HepG2 (cell line): ENCODE measurements at regions not wholly inside any gene's neighbourhood (a gene's known extent, or its start where the extent isn't known, plus 50 kb on each side); places are given as distances from the start of the nearest gene placed in this dataset.

Experiments
- ATAC-seq: fragments of 200-7000 bp; cut with Tn5 transposase; 3 replicates; pipeline ENCODE4 v1.9.1; 2020; ENCODE audit warnings: mild to moderate bottlenecking, moderate library complexity
- BruUV-seq: library from RNA; stranded (reverse); fragments of 400-500 nt; replicated peaks from 2 replicates; lab custom pipeline; 2021; lab: Mats Ljungman, UMichigan
- CTCF ChIA-PET: fragments of 300-600 bp; formaldehyde crosslinking; extraction: SDS; loops from one replicate; lab custom pipeline; 2021; ENCODE audit warnings: low total read pairs, inconsistent platforms, low intra/inter-chr PET ratio; lab: Yijun Ruan, JAX
- POLR2A ChIA-PET: fragments of 350-600 bp; sonication (Branson Sonifier 250); formaldehyde crosslinking; loops from one replicate; lab custom pipeline; 2020; ENCODE audit warnings: antibody characterized with exemption, inconsistent platforms; lab: Yijun Ruan, JAX
- DNase-seq: peaks from one replicate; pipeline ENCODE4 v3.0.0-alpha.2; 2015; ENCODE audit warnings: low spot score
- FAIRE-seq: peaks from 3 replicates; lab custom pipeline; 2011; peaks lifted over from hg19 to GRCh38; lab: Jason Lieb, UNC
- H2AFZ ChIP-seq: one replicate; pipeline ENCODE4 v1.6.1; 2011; ENCODE audit warnings: low read length, inconsistent platforms
- H3K27ac ChIP-seq: fragments of 300-600 bp; 3 replicates; pipeline ENCODE4 v1.8.0; 2011; ENCODE audit warnings: mixed run types, mild to moderate bottlenecking, mixed read lengths, low read length, inconsistent platforms; ENCODE audit not compliant: insufficient read depth; ENCODE audit errors: extremely low read length
- H3K27me3 ChIP-seq, 2 experiments: fragments of 200-600 bp in 1 of 2; 2 replicates in 1 of 2; 3 replicates in 1 of 2; pipeline versions ENCODE4 v1.6.0 to v1.8.0; 2011; ENCODE audit warnings: low read length in 2 of 2, mild to moderate bottlenecking in 2 of 2, moderate library complexity in 2 of 2, inconsistent platforms in 1 of 2; ENCODE audit not compliant: insufficient read depth in 2 of 2, control insufficient read depth in 1 of 2
- H3K36me3 ChIP-seq, 2 experiments: fragments of 200-600 bp in 1 of 2; replicated peaks in 1 of 2; 2 replicates in 1 of 2; 3 replicates in 1 of 2; pipeline versions ENCODE4 v1.5.1 to v1.8.0; 2011; ENCODE audit warnings: low read length in 2 of 2, inconsistent platforms in 1 of 2; ENCODE audit not compliant: insufficient read depth in 2 of 2, control insufficient read depth in 1 of 2
- H3K4me1 ChIP-seq: 2 replicates; pipeline ENCODE4 v1.5.1; 2012; ENCODE audit warnings: low read length, inconsistent platforms; ENCODE audit not compliant: insufficient read depth
- H3K4me2 ChIP-seq: 2 replicates; pipeline ENCODE4 v1.6.0; 2011; ENCODE audit warnings: low read depth, low read length, inconsistent platforms
- H3K4me3 ChIP-seq, 3 experiments: fragments of 200-600 bp in 1 of 3; sonication (generic), shearing (Covaris generic) in 1 of 3; replicated peaks in 1 of 3; 2 replicates each; pipeline ENCODE4 v1.5.1; 2011 to 2016; ENCODE audit warnings: low read length in 3 of 3, inconsistent platforms in 2 of 3, low read depth in 2 of 3, mild to moderate bottlenecking in 2 of 3, control low read depth in 1 of 3, mixed read lengths in 1 of 3; ENCODE audit not compliant: insufficient read depth in 1 of 3
- H3K79me2 ChIP-seq: one replicate; pipeline ENCODE4 v1.6.1; 2011; ENCODE audit warnings: low read length, inconsistent platforms; ENCODE audit not compliant: insufficient read depth
- H3K9ac ChIP-seq: 2 replicates; pipeline ENCODE4 v1.6.0; 2011; ENCODE audit warnings: mild to moderate bottlenecking, low read depth, low read length, inconsistent platforms; ENCODE audit not compliant: insufficient read depth
- H3K9me3 ChIP-seq: 2 replicates; pipeline ENCODE4 v1.5.1; 2012; ENCODE audit warnings: mild to moderate bottlenecking, low read length
- H4K20me1 ChIP-seq: 2 replicates; pipeline ENCODE4 v1.6.0; 2011; ENCODE audit warnings: inconsistent platforms, mild to moderate bottlenecking, low read length, moderate library complexity; ENCODE audit not compliant: insufficient read depth
- BATF2 ChIP-seq: sonication (generic); formaldehyde crosslinking; IDR thresholded peaks from 2 replicates; pipeline ENCODE4 v1.8.0; 2022; ENCODE audit warnings: mild to moderate bottlenecking, missing genetic modification reagents, moderate library complexity
- IKZF4 ChIP-seq: sonication (generic); formaldehyde crosslinking; IDR thresholded peaks from 2 replicates; pipeline ENCODE4 v1.5.1; 2020; ENCODE audit warnings: borderline replicate concordance, mild to moderate bottlenecking, low read depth, missing genetic modification reagents; ENCODE audit errors: not compliant biosample characterization
- NFKB2 ChIP-seq: sonication (generic); formaldehyde crosslinking; IDR thresholded peaks from 2 replicates; pipeline ENCODE4 v1.4.0; 2020; ENCODE audit warnings: missing genetic modification reagents, borderline replicate concordance
- POLR2AphosphoS2 ChIP-seq: IDR thresholded peaks from 2 replicates; pipeline ENCODE4 v1.6.1; 2011; ENCODE audit warnings: low read depth, low read length, improper control_type of control experiment
- SNAI1 ChIP-seq: sonication (generic); formaldehyde crosslinking; IDR thresholded peaks from 2 replicates; pipeline ENCODE4 v1.5.0; 2020; ENCODE audit warnings: mild to moderate bottlenecking, missing genetic modification reagents, borderline replicate concordance
- THAP9 ChIP-seq: sonication (generic); formaldehyde crosslinking; IDR thresholded peaks from 2 replicates; pipeline ENCODE4; 2020; ENCODE audit warnings: missing genetic modification reagents, mild to moderate bottlenecking, borderline replicate concordance
- THYN1 ChIP-seq: sonication (generic); formaldehyde crosslinking; IDR thresholded peaks from 2 replicates; pipeline ENCODE4 v1.8.1; 2023; ENCODE audit warnings: low read depth, mild to moderate bottlenecking, moderate library complexity, missing genetic modification reagents, borderline replicate concordance
- ZNF616 ChIP-seq: sonication (generic); formaldehyde crosslinking; IDR thresholded peaks from 2 replicates; pipeline ENCODE4 v1.5.0; 2020; ENCODE audit warnings: low read depth, mild to moderate bottlenecking, missing genetic modification reagents
- WGBS: methylation state at CpG from one replicate; pipeline ENCODE4 v1.1.6; 2017; ENCODE audit warnings: low lambda C conversion rate; 5-methylcytosine and 5-hydroxymethylcytosine counted together
- in situ Hi-C: cut with HindIII; loops from 2 replicates; pipeline ENCODE4 v1.10.0; 2017; ENCODE audit warnings: low pct_unique_long_range_greater_than_20kb; ENCODE audit not compliant: extremely low pct_ligation_motif_present
- intact Hi-C: fragments of 100-400 bp; cut with micrococcal nuclease; formaldehyde crosslinking; loops from one replicate; pipeline ENCODE4 v1.10.0; 2022; ENCODE audit not compliant: unreplicated experiment
- TF ChIP-seq, protein P1 (sequence below): sonication (generic); formaldehyde crosslinking; IDR thresholded peaks from 2 replicates; pipeline ENCODE4 v1.8.1; 2023; ENCODE audit warnings: mild to moderate bottlenecking, missing genetic modification reagents, borderline replicate concordance
- TF ChIP-seq, protein P2 (sequence below): sonication (generic); formaldehyde crosslinking; IDR thresholded peaks from 2 replicates; pipeline ENCODE4 v1.4.0; 2020; ENCODE audit warnings: missing genetic modification reagents

GRCh38 chr4:152189451-152190179, 346.3 kb downstream of the FBXW7 start:
- Histone ChIP-seq H3K9ac (no peak overlapping the region), H2AFZ (no peak overlapping the region), H3K4me2 (no peak overlapping the region), H3K4me3 (no peak overlapping the region), H3K79me2 (no peaks in the 10 kb centered on the region), H3K4me1 (no peaks in the 10 kb centered on the region), H3K27me3 (peaks cover 0 to 10% of the 10 kb centered on the region in 2 experiments; a peak in 4 of 5 replicates), H3K9me3 (no peaks in the 10 kb centered on the region), H3K27ac (no peak overlapping the region), H4K20me1 (no peaks in the 10 kb centered on the region), H3K36me3 (no peaks in the 10 kb centered on the region)
- ChIA-PET CTCF (no interaction called here), POLR2A (no interaction called here)
- ATAC-seq (no peak), DNase-seq (no peak), FAIRE-seq (no peak)
- no TSS peak for BruUV-seq
- in situ Hi-C loops (no loop called here), intact Hi-C loops (no loop called here)
- WGBS, result 23% methylated on average over 4 of the region's 4 CpGs
- no peak for TF ChIP-seq BATF2
- TF ChIP-seq, protein P1, sequence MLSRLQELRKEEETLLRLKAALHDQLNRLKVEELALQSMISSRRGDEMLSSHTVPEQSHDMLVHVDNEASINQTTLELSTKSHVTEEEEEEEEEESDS (CRISPR knock-in tag), result no peak
- no peak for TF ChIP-seq NFKB2
- no peak for TF ChIP-seq IKZF4
- no peak for TF ChIP-seq ZNF616
- TF ChIP-seq, protein P2, sequence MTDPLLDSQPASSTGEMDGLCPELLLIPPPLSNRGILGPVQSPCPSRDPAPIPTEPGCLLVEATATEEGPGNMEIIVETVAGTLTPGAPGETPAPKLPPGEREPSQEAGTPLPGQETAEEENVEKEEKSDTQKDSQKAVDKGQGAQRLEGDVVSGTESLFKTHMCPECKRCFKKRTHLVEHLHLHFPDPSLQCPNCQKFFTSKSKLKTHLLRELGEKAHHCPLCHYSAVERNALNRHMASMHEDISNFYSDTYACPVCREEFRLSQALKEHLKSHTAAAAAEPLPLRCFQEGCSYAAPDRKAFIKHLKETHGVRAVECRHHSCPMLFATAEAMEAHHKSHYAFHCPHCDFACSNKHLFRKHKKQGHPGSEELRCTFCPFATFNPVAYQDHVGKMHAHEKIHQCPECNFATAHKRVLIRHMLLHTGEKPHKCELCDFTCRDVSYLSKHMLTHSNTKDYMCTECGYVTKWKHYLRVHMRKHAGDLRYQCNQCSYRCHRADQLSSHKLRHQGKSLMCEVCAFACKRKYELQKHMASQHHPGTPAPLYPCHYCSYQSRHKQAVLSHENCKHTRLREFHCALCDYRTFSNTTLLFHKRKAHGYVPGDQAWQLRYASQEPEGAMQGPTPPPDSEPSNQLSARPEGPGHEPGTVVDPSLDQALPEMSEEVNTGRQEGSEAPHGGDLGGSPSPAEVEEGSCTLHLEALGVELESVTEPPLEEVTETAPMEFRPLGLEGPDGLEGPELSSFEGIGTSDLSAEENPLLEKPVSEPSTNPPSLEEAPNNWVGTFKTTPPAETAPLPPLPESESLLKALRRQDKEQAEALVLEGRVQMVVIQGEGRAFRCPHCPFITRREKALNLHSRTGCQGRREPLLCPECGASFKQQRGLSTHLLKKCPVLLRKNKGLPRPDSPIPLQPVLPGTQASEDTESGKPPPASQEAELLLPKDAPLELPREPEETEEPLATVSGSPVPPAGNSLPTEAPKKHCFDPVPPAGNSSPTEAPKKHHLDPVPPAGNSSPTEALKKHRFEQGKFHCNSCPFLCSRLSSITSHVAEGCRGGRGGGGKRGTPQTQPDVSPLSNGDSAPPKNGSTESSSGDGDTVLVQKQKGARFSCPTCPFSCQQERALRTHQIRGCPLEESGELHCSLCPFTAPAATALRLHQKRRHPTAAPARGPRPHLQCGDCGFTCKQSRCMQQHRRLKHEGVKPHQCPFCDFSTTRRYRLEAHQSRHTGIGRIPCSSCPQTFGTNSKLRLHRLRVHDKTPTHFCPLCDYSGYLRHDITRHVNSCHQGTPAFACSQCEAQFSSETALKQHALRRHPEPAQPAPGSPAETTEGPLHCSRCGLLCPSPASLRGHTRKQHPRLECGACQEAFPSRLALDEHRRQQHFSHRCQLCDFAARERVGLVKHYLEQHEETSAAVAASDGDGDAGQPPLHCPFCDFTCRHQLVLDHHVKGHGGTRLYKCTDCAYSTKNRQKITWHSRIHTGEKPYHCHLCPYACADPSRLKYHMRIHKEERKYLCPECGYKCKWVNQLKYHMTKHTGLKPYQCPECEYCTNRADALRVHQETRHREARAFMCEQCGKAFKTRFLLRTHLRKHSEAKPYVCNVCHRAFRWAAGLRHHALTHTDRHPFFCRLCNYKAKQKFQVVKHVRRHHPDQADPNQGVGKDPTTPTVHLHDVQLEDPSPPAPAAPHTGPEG, result no peak
- no peak for TF ChIP-seq THYN1 (CRISPR knock-in tag)
- no peak for TF ChIP-seq THAP9 (CRISPR knock-in tag)
- TF ChIP-seq SNAI1 (CRISPR knock-in tag), result no peak
- TF ChIP-seq POLR2AphosphoS2, result no peak
